ENCODE measurements at regions not wholly inside any gene's neighbourhood (a gene's known extent, or its start where the extent isn't known, plus 50 kb on each side); places are given as distances from the start of the nearest gene placed in this dataset.
"Not testable (repeated sequence)": the region's sequence is repeated elsewhere in the genome, so short reads cannot be mapped to it uniquely, and the experiment has no call there.

- no peak for ATAC-seq
Measured at GRCh38 chr13:22789027-22789593, 391.7 kb upstream of the SGCG start.

GRCh38 chr13:22789916-22790315, 390.9 kb upstream of the SGCG start:
- no peak for ATAC-seq

DNA sequence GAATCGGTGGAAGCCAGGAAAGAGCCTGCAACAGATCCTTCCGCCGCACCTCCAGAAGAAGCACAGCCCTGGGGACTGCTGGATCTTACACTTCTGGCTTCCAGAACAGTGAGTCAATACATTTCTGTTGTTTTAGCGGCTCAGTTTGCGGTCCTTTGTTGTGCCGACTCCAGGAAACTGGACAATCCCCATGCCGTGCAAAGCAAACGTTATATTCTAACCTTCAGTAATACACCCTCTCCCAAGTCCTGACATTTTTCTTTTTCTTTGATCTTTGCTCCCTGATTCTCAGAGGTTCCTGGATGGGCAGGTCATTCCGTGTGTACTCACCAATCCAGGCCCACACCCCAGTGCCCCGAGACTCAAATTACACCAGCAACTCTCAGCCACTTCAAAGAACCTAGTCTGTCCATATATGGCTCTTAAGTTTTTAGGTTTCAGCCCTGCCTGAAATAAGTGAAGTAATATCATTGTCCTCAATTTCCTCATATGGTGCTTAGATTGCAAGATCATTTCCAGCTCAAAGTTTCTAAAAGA, 387.1 kb upstream of the SGCG start:
- no peak for ATAC-seq

DNA sequence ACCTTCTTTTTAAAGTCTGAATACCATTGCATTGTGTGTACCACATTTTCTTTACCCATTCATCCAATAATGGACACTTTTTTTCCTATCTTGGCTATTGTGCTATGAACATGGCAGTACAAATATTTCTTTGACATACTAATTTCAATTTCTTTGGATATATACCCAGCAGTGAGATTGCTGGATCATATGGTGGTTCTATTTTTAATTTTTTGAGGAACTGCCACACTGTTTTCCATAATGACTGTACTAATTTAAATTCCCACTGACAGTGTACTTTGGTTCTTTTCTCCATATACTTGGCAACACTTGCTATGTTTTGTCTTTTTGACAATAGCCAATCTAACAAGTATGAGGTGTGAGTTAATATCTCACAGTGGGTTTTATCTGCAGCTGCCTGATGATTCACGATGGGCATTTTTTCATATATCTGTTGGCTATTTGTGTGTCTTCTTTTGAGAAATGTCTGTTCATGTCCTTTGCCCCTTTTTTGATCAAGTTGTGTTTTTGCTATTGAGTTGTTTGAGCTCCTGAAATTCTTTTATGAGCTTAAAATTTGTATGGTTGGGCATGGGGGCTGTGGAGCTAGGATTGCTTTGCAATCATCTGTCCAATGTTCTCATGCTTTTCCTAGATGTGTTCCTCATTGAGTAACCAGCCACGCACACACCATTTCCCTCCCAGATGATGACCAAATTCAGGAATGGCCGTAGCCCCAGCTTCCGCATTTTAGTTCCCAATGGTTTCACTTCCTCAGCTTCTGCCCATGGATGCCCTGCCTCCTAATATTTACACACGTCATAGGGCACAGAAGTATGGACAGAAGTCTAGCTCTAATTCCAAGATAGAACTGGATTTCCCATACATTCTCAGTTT, 380.0 kb upstream of the SGCG start:
- no peak for ATAC-seq

GRCh38 chr13:22801402-22802003, 379.3 kb upstream of the SGCG start:
- ATAC-seq, result no peak

GRCh38 chr13:22812793-22813192, 368.0 kb upstream of the SGCG start:
- ATAC-seq, result no peak

GRCh38 chr13:22813531-22814377, 367.0 kb upstream of the SGCG start:
- not testable (repeated sequence) for ATAC-seq

GRCh38 chr13:22814433-22814832, 366.3 kb upstream of the SGCG start:
- not testable (repeated sequence) for ATAC-seq

DNA sequence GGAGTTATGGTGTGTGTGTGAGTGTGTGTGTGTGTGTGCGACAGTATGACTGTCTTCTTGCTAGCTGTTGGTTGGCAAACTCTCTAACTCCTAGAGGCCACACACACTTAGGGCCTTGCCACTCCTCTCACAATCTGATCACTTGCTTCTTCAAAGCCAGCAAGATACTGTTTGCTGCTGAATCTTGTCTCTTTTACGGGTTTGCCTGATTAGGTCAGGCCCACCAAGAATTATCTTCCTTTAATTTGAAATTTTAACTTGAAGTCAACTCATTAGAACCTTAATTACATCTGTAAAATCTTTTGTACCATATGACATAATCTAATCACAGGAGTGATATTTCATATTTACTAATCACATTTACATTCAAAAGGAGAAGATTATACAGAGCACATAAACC, 359.2 kb upstream of the SGCG start:
- ATAC-seq, result no peak

DNA sequence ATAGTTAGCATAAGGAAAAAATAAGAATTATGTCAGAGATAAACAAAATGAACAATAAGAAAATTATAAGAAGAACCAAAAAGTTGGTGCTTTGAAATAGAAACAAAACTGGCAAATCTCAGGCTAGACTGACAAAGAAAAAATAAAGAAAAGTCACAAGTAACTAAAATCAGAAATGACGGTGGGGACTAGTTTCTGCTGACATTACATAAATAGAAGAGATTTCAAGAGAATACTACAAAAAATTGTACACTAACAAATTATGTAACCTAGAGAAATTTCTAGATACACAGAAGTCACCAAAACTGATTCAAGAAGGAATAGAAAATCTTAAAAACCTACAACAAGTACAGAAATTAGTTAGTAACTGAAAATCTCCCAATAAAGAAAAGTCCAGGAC, 355.6 kb upstream of the SGCG start:
- ATAC-seq, result no peak

DNA sequence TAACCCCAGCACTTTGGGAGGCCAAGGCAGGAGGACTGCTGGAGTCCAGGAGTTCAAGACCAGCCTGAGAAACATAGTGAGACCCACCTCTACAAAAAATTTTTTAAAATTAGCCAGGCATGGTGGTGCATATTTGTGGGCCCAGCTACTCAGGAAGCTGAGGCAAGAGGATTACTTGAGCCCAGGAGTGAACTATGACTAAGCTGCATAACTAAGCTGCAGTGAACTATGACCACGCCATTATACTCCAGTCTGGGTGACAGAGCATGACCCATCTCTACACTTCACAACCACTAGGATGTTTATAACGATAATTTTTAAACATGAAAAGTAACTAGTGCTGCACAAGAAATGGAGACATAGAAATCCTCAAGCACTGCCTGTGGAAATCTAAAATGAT, 352.7 kb upstream of the SGCG start:
- ATAC-seq, result no peak

DNA sequence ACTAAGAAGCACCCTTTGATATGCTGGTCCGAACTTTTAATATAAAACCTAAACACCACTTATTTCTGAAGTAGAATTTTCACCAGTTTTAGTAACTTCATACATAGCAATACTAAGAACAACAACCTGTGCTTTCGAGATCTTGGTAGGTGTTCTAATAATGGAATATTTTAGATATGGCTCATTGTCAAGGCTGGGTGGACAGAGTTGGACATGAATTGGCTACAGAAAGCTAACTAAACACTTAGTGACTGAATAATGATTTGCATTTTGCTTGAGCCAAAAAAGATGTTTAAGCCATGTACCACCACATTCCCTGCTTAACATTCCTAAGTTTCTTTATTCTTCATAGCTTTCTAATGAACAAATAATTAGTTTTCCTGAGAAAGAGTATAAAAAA, 344.3 kb upstream of the SGCG start:
- ATAC-seq, result no peak

- ATAC-seq, result no peak
Measured at GRCh38 chr13:22837980-22838647, 342.7 kb upstream of the SGCG start.

- no peak for ATAC-seq
Measured at GRCh38 chr13:22839603-22840530, 340.9 kb upstream of the SGCG start.

DNA sequence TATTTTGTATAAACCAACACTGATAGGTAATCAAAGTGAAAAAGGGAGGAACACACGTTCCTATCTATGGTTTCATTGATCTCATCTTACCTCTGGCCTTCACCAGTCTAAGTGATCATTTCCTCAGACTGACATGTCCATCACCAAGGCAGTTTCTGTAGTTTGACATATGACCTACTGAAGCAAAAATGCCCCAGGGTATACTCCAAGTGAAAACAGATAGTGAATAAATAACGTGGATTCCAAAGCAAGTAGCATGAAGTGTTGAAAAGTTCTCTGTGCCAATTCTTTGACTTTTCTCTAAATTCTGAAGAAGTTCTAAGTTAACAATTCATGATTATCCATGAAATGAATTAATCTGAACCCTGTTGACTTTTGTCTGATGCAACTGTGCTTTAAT, 334.2 kb upstream of the SGCG start:
- ATAC-seq, result no peak

GRCh38 chr13:22848539-22849052, 332.2 kb upstream of the SGCG start:
- no peak for ATAC-seq

DNA sequence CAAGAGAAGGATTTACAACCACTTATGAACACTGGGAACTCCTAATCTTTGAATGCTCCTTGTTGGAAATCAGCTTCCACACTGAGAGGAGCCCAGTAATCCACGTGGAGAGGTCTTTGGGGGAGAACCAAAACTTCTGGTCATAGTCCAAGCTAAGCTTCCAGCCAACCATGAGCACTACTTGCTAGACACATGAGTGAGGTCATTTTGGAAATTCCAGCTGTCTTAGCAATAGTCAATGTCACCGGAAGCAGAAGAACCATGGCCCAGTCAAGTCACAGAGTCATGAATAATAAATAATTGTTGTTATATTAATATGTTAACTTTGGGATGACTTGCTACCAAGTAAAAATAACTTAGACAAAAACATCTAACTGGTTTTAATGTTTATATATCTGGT, 324.9 kb upstream of the SGCG start:
- no peak for ATAC-seq

- ATAC-seq, result not testable (repeated sequence)
Measured at GRCh38 chr13:22858980-22859379, 321.8 kb upstream of the SGCG start.

- ATAC-seq, result not testable (repeated sequence)
Measured at GRCh38 chr13:22859411-22859810, 321.4 kb upstream of the SGCG start.

DNA sequence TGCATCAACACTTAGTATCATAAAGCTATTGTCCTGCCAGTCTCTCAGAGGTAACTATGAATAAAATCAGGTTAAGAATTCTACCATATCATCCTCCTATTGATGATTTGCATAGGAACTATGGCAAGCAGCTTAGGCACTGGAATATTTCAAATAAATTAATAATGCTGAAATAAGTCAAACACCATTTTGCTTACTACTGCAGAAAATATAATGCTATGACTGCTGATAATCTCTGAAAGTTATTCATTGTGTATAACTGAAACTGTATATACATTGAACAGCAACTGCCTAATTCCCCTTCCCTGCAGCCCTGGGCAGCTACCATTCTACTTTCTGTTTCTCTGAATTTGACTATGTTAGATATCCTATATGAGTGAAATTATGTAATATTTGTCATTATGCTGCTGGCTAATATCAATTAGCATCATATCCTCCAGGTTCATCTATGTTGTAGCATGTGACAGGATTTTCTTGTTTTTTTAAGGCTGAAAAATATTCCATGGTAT, 318.8 kb upstream of the SGCG start:
- no peak for ATAC-seq

GRCh38 chr13:22862478-22862877, 318.3 kb upstream of the SGCG start:
- no peak for ATAC-seq

All from activated CD4-positive, CD25-positive, alpha-beta regulatory T cell treated with anti-CD3 and anti-CD28 coated beads, Interleukin-2, amount 50 U/mL, for 24 hours (primary cell).